Activated B cell treated with CpG ODN at 0.5 μM for 24 hours (primary cell): ENCODE measurements at regions not wholly inside any gene's neighbourhood (a gene's known extent, or its start where the extent isn't known, plus 50 kb on each side); places are given as distances from the start of the nearest gene placed in this dataset.

Experiments used
- ATAC-seq: fragments of 200-7000 bp; cut with Tn5 transposase; one replicate; pipeline ENCODE4 v1.10.0; 2021; ENCODE audit warnings: low read depth, mild to moderate bottlenecking, moderate library complexity
- CTCF ChIA-PET: fragments of 350-600 bp; sonication (Branson Sonifier 250); formaldehyde crosslinking; loops from one replicate; lab custom pipeline; 2021; ENCODE audit warnings: antibody characterized with exemption; lab: Charles Lee
- POLR2A ChIA-PET: fragments of 350-600 bp; sonication (Branson Sonifier 250); formaldehyde crosslinking; loops from one replicate; lab custom pipeline; 2021; ENCODE audit warnings: antibody characterized with exemption; lab: Charles Lee
- DNase-seq: peaks from one replicate; pipeline ENCODE4 v3.0.0; 2022
- H3K27ac Mint-ChIP-seq: one replicate; pipeline ENCODE4 v1.8.0; 2020; ENCODE audit warnings: mixed read lengths
- H3K27me3 Mint-ChIP-seq: one replicate; pipeline ENCODE4 v1.8.0; 2021; ENCODE audit warnings: mixed read lengths
- H3K36me3 Mint-ChIP-seq: one replicate; pipeline ENCODE4 v1.8.0; 2021; ENCODE audit warnings: low read depth, mixed read lengths
- H3K4me1 Mint-ChIP-seq: one replicate; pipeline ENCODE4 v1.8.0; 2021; ENCODE audit warnings: mixed read lengths
- H3K4me3 Mint-ChIP-seq: one replicate; pipeline ENCODE4 v1.8.0; 2020; ENCODE audit warnings: mild to moderate bottlenecking, mixed read lengths
- H3K9me3 Mint-ChIP-seq: one replicate; pipeline ENCODE4 v1.8.0; 2020; ENCODE audit warnings: mixed read lengths
- CTCF ChIP-seq: fragments of 200-600 bp; IDR thresholded peaks from one replicate; pipeline ENCODE4 v1.8.0; 2022; ENCODE audit warnings: antibody characterized with exemption, mild to moderate bottlenecking
- intact Hi-C: fragments of 100-400 bp; cut with micrococcal nuclease; formaldehyde crosslinking; loops from one replicate; pipeline ENCODE4 v1.15.1; 2024

GRCh38 chr4:152029631-152030030, 268.8 kb upstream of the GATB start:
- ATAC-seq (no peak), DNase-seq (no peak)
- Mint-ChIP-seq H3K9me3 (no peaks in the 10 kb centered on the region), H3K36me3 (no peaks in the 10 kb centered on the region), H3K27me3 (peaks cover 2% of the 10 kb centered on the region), H3K4me3 (no peak overlapping the region), H3K4me1 (no peaks in the 10 kb centered on the region), H3K27ac (no peak overlapping the region)
- ChIA-PET POLR2A (no interaction called here), CTCF (no interaction called here)
- intact Hi-C loops, result no loop called here
- no peak for TF ChIP-seq CTCF

GRCh38 chr4:152028131-152028530, 267.3 kb upstream of the GATB start:
- H3K9me3 Mint-ChIP-seq, result no peaks in the 10 kb centered on the region

GRCh38 chr4:152024881-152025280, 264.1 kb upstream of the GATB start:
- Mint-ChIP-seq H3K4me3 (no peak overlapping the region), H3K9me3 (no peaks in the 10 kb centered on the region), H3K4me1 (no peaks in the 10 kb centered on the region), H3K27ac (no peak overlapping the region), H3K36me3 (no peaks in the 10 kb centered on the region), H3K27me3 (peaks cover 5% of the 10 kb centered on the region)
- ATAC-seq, result no peak
- DNase-seq, result no peak
- no peak for TF ChIP-seq CTCF
- intact Hi-C loops, result no loop called here
- ChIA-PET CTCF (no interaction called here), POLR2A (no interaction called here)

More at GRCh38 chr4:152028131-152028530, 267.3 kb upstream of the GATB start:
- intact Hi-C loops, result no loop called here
- Mint-ChIP-seq H3K36me3 (no peaks in the 10 kb centered on the region), H3K27me3 (peaks cover 2% of the 10 kb centered on the region), H3K27ac (no peak overlapping the region), H3K4me1 (no peaks in the 10 kb centered on the region), H3K4me3 (no peak overlapping the region)
- TF ChIP-seq CTCF, result no peak
- ATAC-seq (no peak), DNase-seq (no peak)
- ChIA-PET CTCF (no interaction called here), POLR2A (no interaction called here)

GRCh38 chr4:152023674-152024073, 262.9 kb upstream of the GATB start:
- ATAC-seq (no peak), DNase-seq (no peak)
- peaks cover 5% of the 10 kb centered on the region for H3K27me3 Mint-ChIP-seq
- intact Hi-C loops, result no loop called here
- H3K36me3 Mint-ChIP-seq, result no peaks in the 10 kb centered on the region
- TF ChIP-seq CTCF, result no peak
- H3K9me3 Mint-ChIP-seq, result no peaks in the 10 kb centered on the region
- H3K4me1 Mint-ChIP-seq, result no peaks in the 10 kb centered on the region
- POLR2A ChIA-PET, result no interaction called here
- CTCF ChIA-PET, result no interaction called here
- H3K4me3 Mint-ChIP-seq, result no peak overlapping the region
- H3K27ac Mint-ChIP-seq, result no peak overlapping the region

GRCh38 chr4:152022543-152022942, 261.7 kb upstream of the GATB start:
- intact Hi-C loops, result no loop called here
- Mint-ChIP-seq H3K9me3 (no peaks in the 10 kb centered on the region), H3K27me3 (peaks cover 5% of the 10 kb centered on the region), H3K4me1 (no peaks in the 10 kb centered on the region), H3K4me3 (no peak overlapping the region), H3K27ac (no peak overlapping the region), H3K36me3 (no peaks in the 10 kb centered on the region)
- DNase-seq (no peak), ATAC-seq (no peak)
- ChIA-PET CTCF (no interaction called here), POLR2A (no interaction called here)
- no peak for TF ChIP-seq CTCF
